Heart left ventricle (tissue), 16 donors: ENCODE measurements at regions not wholly inside any gene's neighbourhood (a gene's known extent, or its start where the extent isn't known, plus 50 kb on each side); places are given as distances from the start of the nearest gene placed in this dataset.

Source experiments
- ATAC-seq, 4 donors: fragments of 200-7000 bp; cut with Tn5 transposase; one replicate each; pipeline ENCODE4 v1.9.1; 2020 to 2022; ENCODE audit warnings: moderate library complexity in 4 of 4, mild to moderate bottlenecking in 3 of 4, moderate number of reproducible peaks in 1 of 4
- DNase-seq, 5 donors: peaks; one replicate each; pipeline ENCODE4 v3.0.0-alpha.2; 2020
- H3K27ac ChIP-seq, 12 donors: fragments of 200-600 bp; sonication (generic) in 4 of 12; one replicate each; pipeline versions ENCODE4 v1.5.0 to v1.8.0; 2016 to 2022; ENCODE audit warnings: mild to moderate bottlenecking in 2 of 12
- H3K27me3 ChIP-seq, 9 donors: fragments of 200-600 bp; sonication (generic) in 2 of 9; one replicate each; pipeline versions ENCODE4 v1.5.1 to v1.8.0; 2016 to 2022; ENCODE audit warnings: mild to moderate bottlenecking in 3 of 9
- H3K36me3 ChIP-seq, 9 donors: fragments of 200-600 bp; sonication (generic) in 2 of 9; one replicate each; pipeline versions ENCODE4 v1.5.0 to v1.8.0; 2018 to 2022; ENCODE audit warnings: mild to moderate bottlenecking in 2 of 9
- H3K4me1 ChIP-seq, 12 donors: fragments of 200-600 bp; sonication (generic) in 4 of 12; one replicate each; pipeline versions ENCODE4 v1.5.0 to v1.8.0; 2016 to 2022; ENCODE audit warnings: mild to moderate bottlenecking in 3 of 12
- H3K4me3 ChIP-seq, 12 donors: fragments of 200-600 bp; sonication (generic) in 4 of 12; one replicate each; pipeline versions ENCODE4 v1.5.0 to v1.8.0; 2017 to 2022; ENCODE audit warnings: mild to moderate bottlenecking in 9 of 12, moderate library complexity in 4 of 12
- H3K9me3 ChIP-seq, 12 donors: fragments of 200-600 bp; sonication (generic) in 4 of 12; one replicate each; pipeline versions ENCODE4 v1.5.0 to v1.8.0; 2016 to 2022; ENCODE audit warnings: mild to moderate bottlenecking in 1 of 12
- POLR2A ChIP-seq, 2 donors: fragments of 450-650 bp; IDR thresholded peaks; one replicate each; pipeline ENCODE4 v1.6.1; 2017; ENCODE audit warnings: antibody characterized with exemption in 2 of 2, mild to moderate bottlenecking in 2 of 2, moderate library complexity in 2 of 2
- WGBS, 4 donors: extraction: QIAGEN DNeasy Blood & Tissue Kit in 2 of 4; methylation state at CpG; one replicate each; pipeline versions ENCODE4 v1.1.5 to v1.1.7; 2013 to 2018; 5-methylcytosine and 5-hydroxymethylcytosine counted together
- intact Hi-C, 10 donors: fragments of 100-400 bp; cut with DNase I; formaldehyde crosslinking; loops; one replicate each; pipeline versions ENCODE4 v1.11.1 to v1.14.2; 2022
- TF ChIP-seq, protein P1 (sequence below), 12 donors: fragments of 200-600 bp; sonication (generic) in 4 of 12; IDR thresholded peaks; one replicate each; pipeline versions ENCODE4 v1.5.0 to v1.8.0; 2018 to 2022; ENCODE audit warnings: antibody characterized with exemption in 12 of 12, mild to moderate bottlenecking in 5 of 12
- donor health status: ischemic (EF 13 %, LVEDD 7.1; RV severe dilation, severe dysfunction).
- donor health status: healthy with polysubstance abuse.
- donor health status: DM: no; HTN: yes; CAD: no.
- donor health status: DM: no; HTN: no; CAD: no.
- donor health status: ischemic (EF 25% LVEDD 6.9; RV normal size, moderate dysfunction).
- donor health status: ischemic (EF 25% LVEDD 5.7; RV mildly dilated, moderate dysfunction).
- donor health status: healthy.
- donor health status: DM: yes; HTN: yes; CAD: no.
- donor health status: ischemic (EF 35%, LVEDD 5.7; RV mildly dilated, moderate dysfunction).
- donor health status: nonischemic (EF 11% LVEDD 7.7; RV severe dilation, severe dysfunction).
- donor health status: DM: yes; HTN: yes; CAD: no.
- donor health status: PGD.
- donor health status: ischemic (EF 29% LVEDD 5.4; RV normal size, mild dysfunction).
- donor health status: nonischemic (EF 23%, LVEDD 6.1; RV moderate dilation, normal function).

DNA sequence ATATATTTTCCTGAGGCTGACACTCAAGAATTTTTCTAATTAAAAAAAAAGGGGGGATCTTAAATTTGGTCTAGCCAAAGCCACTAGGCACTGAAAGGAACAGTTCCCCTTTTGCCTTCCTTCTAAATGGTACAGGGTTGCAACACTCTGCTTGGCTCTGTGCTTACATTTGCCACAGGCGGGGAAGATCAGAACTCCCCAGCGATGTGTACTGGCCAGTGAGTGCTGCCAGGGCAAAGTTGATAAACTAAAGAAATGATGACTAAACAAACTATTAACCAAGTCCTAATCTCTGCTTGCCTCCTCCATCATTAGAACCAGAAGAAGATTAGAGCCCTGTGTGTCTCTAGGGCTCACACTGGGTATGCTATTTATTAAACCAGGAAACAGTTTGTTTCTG is 75.3 kb upstream of the SCEL start:
- Histone ChIP-seq H3K4me3 (no peak overlapping the region), H3K27me3 (peaks cover 0 to 3% (median 0%) of the 10 kb centered on the region in 9 donors), H3K27ac (peak overlapping the region in 1 of 12 donors; percentile 39), H3K36me3 (no peaks in the 10 kb centered on the region), H3K9me3 (no peaks in the 10 kb centered on the region), H3K4me1 (peaks cover 0 to 20% (median 0%) of the 10 kb centered on the region in 12 donors)
- WGBS, 4 donors = 32 to 64% (median 58%) methylated on average over 2 of the region's 2 CpGs
- intact Hi-C loops = no loop called here
- TF ChIP-seq, protein P1, sequence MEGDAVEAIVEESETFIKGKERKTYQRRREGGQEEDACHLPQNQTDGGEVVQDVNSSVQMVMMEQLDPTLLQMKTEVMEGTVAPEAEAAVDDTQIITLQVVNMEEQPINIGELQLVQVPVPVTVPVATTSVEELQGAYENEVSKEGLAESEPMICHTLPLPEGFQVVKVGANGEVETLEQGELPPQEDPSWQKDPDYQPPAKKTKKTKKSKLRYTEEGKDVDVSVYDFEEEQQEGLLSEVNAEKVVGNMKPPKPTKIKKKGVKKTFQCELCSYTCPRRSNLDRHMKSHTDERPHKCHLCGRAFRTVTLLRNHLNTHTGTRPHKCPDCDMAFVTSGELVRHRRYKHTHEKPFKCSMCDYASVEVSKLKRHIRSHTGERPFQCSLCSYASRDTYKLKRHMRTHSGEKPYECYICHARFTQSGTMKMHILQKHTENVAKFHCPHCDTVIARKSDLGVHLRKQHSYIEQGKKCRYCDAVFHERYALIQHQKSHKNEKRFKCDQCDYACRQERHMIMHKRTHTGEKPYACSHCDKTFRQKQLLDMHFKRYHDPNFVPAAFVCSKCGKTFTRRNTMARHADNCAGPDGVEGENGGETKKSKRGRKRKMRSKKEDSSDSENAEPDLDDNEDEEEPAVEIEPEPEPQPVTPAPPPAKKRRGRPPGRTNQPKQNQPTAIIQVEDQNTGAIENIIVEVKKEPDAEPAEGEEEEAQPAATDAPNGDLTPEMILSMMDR (IDR thresholded peaks at IDR 0.05) = no peak
- TF ChIP-seq POLR2A (IDR thresholded peaks at IDR 0.05) = no peak
- DNase-seq (peak in 3 of 5 donors; percentile 12 to 61 (median 47)), ATAC-seq (peak in 3 of 4 donors; percentile 58 to 91 (median 66))

DNA sequence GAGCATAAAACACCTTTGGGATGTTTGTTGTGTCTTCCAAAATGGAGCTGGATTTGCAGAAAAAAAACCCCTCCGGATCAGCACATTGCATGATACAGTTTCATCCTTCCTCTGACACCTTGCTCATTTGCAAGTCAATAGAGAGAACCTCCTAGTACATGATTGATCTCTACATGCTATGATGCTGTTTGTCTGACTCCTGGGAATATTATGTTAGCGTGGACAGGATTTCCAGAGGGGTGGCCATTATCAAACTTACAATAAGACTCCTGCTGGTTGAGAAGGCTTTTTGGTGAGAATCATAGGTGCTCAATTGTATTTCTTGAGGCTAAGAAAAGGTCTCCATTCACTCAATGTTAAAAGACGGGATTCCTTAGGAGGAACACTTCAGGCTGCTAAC is 75.9 kb upstream of the SCEL start:
- TF ChIP-seq POLR2A (IDR thresholded peaks at IDR 0.05) = no peak
- TF ChIP-seq, protein P1 (IDR thresholded peaks at IDR 0.05) = no peak
- WGBS, 4 donors = 65 to 85% (median 70%) methylated on average over 3 of the region's 3 CpGs
- H3K4me1 ChIP-seq = peaks cover 0 to 20% (median 0%) of the 10 kb centered on the region in 12 donors
- no peaks in the 10 kb centered on the region for H3K36me3 ChIP-seq
- ATAC-seq (no peak), DNase-seq (no peak)
- peaks cover 0 to 3% (median 0%) of the 10 kb centered on the region in 9 donors for H3K27me3 ChIP-seq
- no peaks in the 10 kb centered on the region for H3K9me3 ChIP-seq
- H3K4me3 ChIP-seq = no peak overlapping the region
- peak overlapping the region in 1 of 12 donors; percentile 39 for H3K27ac ChIP-seq
- intact Hi-C loops = no loop called here

DNA sequence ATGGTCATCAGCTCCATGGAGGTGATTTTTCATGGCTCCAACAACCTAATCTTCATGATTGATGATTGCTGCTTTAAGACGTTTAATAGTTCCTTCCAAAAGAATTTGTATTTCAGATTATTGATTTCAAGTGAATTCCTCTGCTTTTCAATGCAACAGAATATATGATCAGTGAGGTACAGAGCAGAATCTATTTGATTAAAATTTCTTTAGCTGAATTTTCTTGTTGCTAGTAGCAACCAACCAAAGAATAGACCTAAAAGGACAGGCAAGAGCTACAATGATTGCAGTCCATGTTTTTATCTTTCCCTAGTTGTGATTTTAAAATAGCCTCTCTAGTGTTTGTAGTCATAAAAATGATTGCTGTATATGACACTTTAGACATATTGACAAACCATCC is 76.8 kb upstream of the SCEL start:
- H3K9me3 ChIP-seq = no peaks in the 10 kb centered on the region
- 30 to 62% (median 53%) methylated on average over 1 of the region's 1 CpG for WGBS, 4 donors
- ATAC-seq = no peak
- TF ChIP-seq, protein P1 (IDR thresholded peaks at IDR 0.05) = no peak
- no peak for TF ChIP-seq POLR2A (IDR thresholded peaks at IDR 0.05)
- no peak overlapping the region for H3K4me3 ChIP-seq
- H3K36me3 ChIP-seq = no peaks in the 10 kb centered on the region
- H3K27me3 ChIP-seq = peaks cover 0 to 3% (median 0%) of the 10 kb centered on the region in 9 donors
- H3K4me1 ChIP-seq = peaks cover 0 to 20% (median 0%) of the 10 kb centered on the region in 12 donors
- intact Hi-C loops = no loop called here
- DNase-seq = no peak
- H3K27ac ChIP-seq = no peak overlapping the region

DNA sequence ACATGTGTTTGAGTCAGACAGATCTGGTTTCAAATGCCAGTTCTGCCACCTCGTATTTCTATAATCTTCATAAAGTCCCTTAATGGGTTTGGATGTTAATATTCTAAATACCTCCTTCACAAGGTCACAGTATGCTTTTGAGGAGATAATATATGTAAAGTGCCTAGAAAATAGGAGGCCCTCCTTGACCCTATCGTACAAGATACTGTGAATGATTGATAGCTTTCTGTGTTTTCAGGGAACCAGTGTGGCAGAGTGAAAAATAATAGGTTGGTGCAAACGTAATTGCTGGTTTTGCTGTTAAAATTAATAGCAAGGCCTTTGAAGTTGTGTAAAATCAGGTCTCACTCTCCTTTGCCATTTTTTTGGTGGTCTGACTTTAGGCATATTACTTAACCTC is 77.5 kb upstream of the SCEL start:
- no peak overlapping the region for H3K27ac ChIP-seq
- WGBS, 4 donors = 64 to 72% (median 68%) methylated on average over 3 of the region's 3 CpGs
- no peak for DNase-seq

More for the DNA sequence above, 77.5 kb upstream of the SCEL start:
- no peak for ATAC-seq
- H3K4me3 ChIP-seq = no peak overlapping the region
- no peaks in the 10 kb centered on the region for H3K9me3 ChIP-seq
- peaks cover 0 to 20% (median 0%) of the 10 kb centered on the region in 12 donors for H3K4me1 ChIP-seq
- H3K36me3 ChIP-seq = no peaks in the 10 kb centered on the region
- intact Hi-C loops = no loop called here
- TF ChIP-seq POLR2A (IDR thresholded peaks at IDR 0.05) = no peak
- TF ChIP-seq, protein P1 (IDR thresholded peaks at IDR 0.05) = no peak
- peaks cover 0 to 3% (median 0%) of the 10 kb centered on the region in 9 donors for H3K27me3 ChIP-seq
